Neural crest cell (in vitro differentiated cells): ENCODE measurements at regions not wholly inside any gene's neighbourhood (a gene's known extent, or its start where the extent isn't known, plus 50 kb on each side); places are given as distances from the start of the nearest gene placed in this dataset.
"Not testable (repeated sequence)": the region's sequence is repeated elsewhere in the genome, so short reads cannot be mapped to it uniquely, and the experiment has no call there.

Experiments
- DNase-seq: peaks from one replicate; pipeline ENCODE4 v3.0.0; 2021; ENCODE audit warnings: low read depth, mixed read lengths, low spot score
- H3K27ac Mint-ChIP-seq: one replicate; pipeline ENCODE4 v1.8.0; 2021; ENCODE audit warnings: mild to moderate bottlenecking, mixed read lengths; ENCODE audit not compliant: unreplicated experiment
- H3K27me3 Mint-ChIP-seq: 2 replicates; pipeline ENCODE4 v1.8.0; 2021; ENCODE audit warnings: low read depth, mild to moderate bottlenecking, mixed read lengths
- H3K36me3 Mint-ChIP-seq: 2 replicates; pipeline ENCODE4 v1.8.0; 2021; ENCODE audit warnings: low read depth, mild to moderate bottlenecking, mixed read lengths
- H3K4me1 Mint-ChIP-seq: 2 replicates; pipeline ENCODE4 v1.8.0; 2021; ENCODE audit warnings: mixed read lengths
- H3K4me3 Mint-ChIP-seq: one replicate; pipeline ENCODE4 v1.8.0; 2021; ENCODE audit warnings: mild to moderate bottlenecking, mixed read lengths
- H3K9me3 Mint-ChIP-seq: 2 replicates; pipeline ENCODE4 v1.8.0; 2021; ENCODE audit warnings: mixed read lengths
- TF ChIP-seq, protein P1 (sequence below): fragments of 200-600 bp; sonication (generic); conservative IDR thresholded peaks from 2 replicates; pipeline ENCODE4 v1.5.0; 2021; ENCODE audit warnings: antibody characterized with exemption, mild to moderate bottlenecking

DNA sequence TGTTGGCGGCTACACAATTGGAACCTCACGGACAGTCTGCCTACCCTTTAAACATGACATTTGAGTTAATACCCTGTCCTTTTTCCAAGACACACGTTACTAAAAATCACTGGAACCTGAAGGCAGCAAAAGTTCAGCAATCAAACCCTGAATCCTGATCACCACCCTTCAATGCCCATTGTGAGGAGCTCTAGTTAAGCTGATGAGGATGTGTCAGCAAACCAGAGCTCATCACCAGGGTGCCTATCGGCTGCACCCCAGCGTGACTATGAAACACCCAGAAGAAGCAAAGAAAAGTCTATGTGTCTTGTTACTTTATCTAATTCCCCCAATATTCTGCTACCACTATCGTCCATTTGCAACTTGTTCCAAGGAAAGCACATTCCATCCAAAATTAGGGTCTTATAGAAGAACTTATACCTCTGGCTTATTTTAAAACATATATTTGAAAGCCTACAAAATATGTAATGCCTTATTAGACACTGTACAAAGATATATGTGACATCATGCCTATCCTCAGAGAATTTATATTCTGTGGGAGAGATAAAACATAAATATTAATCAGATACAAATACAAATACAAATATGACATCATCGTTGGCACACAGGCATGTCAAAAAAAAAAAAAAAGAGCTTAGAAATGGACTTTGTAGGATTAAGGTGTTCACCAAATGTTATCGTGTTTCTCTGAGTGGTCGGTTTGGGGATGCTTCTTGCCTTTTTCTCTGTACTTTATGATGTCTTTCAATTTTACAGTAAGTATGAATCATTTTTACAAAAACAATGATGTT lies 219.7 kb upstream of the SETMAR start:
- peaks cover 5% of the 10 kb centered on the region for H3K27me3 Mint-ChIP-seq
- H3K27ac Mint-ChIP-seq: no peak overlapping the region
- H3K4me3 Mint-ChIP-seq: no peak overlapping the region
- no peaks in the 10 kb centered on the region for H3K4me1 Mint-ChIP-seq
- TF ChIP-seq, protein P1, sequence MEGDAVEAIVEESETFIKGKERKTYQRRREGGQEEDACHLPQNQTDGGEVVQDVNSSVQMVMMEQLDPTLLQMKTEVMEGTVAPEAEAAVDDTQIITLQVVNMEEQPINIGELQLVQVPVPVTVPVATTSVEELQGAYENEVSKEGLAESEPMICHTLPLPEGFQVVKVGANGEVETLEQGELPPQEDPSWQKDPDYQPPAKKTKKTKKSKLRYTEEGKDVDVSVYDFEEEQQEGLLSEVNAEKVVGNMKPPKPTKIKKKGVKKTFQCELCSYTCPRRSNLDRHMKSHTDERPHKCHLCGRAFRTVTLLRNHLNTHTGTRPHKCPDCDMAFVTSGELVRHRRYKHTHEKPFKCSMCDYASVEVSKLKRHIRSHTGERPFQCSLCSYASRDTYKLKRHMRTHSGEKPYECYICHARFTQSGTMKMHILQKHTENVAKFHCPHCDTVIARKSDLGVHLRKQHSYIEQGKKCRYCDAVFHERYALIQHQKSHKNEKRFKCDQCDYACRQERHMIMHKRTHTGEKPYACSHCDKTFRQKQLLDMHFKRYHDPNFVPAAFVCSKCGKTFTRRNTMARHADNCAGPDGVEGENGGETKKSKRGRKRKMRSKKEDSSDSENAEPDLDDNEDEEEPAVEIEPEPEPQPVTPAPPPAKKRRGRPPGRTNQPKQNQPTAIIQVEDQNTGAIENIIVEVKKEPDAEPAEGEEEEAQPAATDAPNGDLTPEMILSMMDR: no peak
- no peaks in the 10 kb centered on the region for H3K36me3 Mint-ChIP-seq
- no peak for DNase-seq
- H3K9me3 Mint-ChIP-seq: no peaks in the 10 kb centered on the region

DNA sequence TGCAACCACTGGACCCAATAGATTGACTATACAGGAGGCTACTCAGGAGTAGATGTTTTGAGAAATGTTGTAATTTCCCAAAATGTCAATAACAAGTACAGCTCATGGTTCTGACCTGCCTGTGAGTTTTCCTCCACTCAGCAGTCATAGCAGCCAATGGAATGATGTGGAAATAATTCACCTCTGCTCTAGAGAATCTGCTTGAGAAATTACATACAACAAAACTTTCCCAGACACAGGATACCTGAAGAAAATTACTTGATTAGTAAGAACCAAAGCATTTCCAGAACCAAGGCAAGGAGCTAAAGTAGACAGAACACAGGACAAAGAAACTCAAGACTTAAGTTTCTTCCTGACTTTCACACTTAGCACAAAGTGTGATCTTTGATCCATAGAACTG lies 218.9 kb upstream of the SETMAR start:
- no peaks in the 10 kb centered on the region for H3K9me3 Mint-ChIP-seq
- TF ChIP-seq, protein P1: no peak

DNA sequence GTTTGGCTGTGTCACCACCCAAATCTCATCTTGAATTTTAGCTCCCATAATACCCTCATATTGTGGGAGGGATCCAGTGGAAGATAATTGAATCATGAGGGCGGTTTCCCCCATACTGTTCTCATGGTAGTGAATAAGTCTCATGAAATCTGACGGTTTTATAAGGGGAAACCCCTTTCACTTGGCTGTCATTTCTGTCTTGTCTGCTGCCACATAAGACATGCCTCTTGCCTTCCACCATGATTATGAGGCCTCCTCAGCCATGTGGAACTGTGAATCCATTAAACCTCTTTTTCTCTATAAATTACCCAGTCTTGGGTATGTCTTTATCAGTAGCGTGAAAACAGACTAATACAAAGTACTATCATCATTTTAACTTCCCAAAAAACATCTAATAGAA lies 216.5 kb upstream of the SETMAR start:
- H3K4me1 Mint-ChIP-seq, H3K27ac Mint-ChIP-seq, H3K4me3 Mint-ChIP-seq, H3K36me3 Mint-ChIP-seq, DNase-seq, H3K27me3 Mint-ChIP-seq, H3K9me3 Mint-ChIP-seq: not testable (repeated sequence)

More for the DNA sequence above, 218.9 kb upstream of the SETMAR start:
- no peak overlapping the region for H3K4me3 Mint-ChIP-seq
- DNase-seq: no peak
- H3K27me3 Mint-ChIP-seq: peaks cover 5% of the 10 kb centered on the region
- no peaks in the 10 kb centered on the region for H3K4me1 Mint-ChIP-seq
- no peaks in the 10 kb centered on the region for H3K36me3 Mint-ChIP-seq
- H3K27ac Mint-ChIP-seq: no peak overlapping the region

DNA sequence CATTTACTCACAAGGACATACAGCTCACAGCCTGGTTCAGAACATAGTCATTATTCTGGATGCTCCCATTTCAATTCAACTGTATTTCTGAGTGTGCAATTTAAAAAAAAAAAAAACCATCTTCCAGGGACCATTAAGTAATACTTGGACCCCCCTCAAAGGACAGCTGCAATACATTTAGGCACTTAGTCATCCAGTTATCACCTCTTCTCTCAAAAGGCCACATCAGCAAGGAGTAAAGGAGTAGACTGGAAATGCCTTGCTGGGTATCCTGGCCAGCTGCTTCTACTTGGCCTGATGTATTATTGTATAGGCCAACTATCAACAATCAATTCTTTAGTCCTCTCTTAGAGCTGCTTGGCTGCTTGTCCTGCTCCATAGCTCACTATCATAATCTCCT lies 211.4 kb upstream of the SETMAR start:
- Mint-ChIP-seq H3K9me3 (no peaks in the 10 kb centered on the region), H3K27me3 (no peaks in the 10 kb centered on the region), H3K4me1 (no peaks in the 10 kb centered on the region), H3K27ac (no peak overlapping the region), H3K4me3 (no peak overlapping the region), H3K36me3 (no peaks in the 10 kb centered on the region)
- TF ChIP-seq, protein P1: no peak
- no peak for DNase-seq

DNA sequence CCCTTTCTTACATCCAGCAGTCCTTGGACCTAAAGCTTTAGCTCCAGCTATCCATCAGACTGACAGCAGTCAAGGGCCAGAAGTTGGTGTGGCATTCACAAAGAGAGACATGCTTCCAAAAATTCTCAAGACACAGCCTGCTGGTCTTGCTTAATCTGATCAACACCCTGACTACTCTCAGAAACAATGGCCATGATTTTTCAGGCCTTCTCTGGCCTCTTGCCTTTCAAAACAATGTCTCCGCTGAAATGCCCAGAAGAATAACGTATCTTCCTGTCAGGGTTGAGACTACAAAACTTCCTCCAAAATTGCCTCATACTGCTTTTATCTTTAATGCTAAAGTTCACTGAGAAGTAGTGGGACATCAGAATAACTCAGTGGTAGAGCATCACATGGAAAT lies 205.4 kb upstream of the SETMAR start:
- Mint-ChIP-seq H3K36me3 (no peaks in the 10 kb centered on the region), H3K4me3 (no peak overlapping the region), H3K27ac (no peak overlapping the region), H3K4me1 (no peaks in the 10 kb centered on the region), H3K9me3 (peaks cover 5% of the 10 kb centered on the region), H3K27me3 (no peaks in the 10 kb centered on the region)
- DNase-seq: no peak
- TF ChIP-seq, protein P1: no peak

DNA sequence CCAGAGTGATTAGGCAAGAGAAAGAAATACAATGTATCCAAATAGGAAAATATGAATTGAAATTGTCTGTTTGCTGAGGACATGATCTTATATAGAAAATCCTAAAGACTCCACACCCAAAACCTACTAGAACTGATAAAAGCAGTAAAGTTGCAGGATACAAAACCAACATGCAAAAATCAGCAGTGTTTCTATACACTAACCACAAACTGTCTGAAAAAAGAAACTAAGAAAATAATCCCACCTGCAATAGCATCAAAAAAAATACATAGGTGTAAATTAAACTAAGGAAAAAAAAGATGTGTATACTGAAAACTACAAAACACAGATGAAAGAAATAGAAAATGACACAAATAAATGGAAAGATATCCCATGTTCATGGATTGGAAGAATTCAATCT lies 203.6 kb upstream of the SETMAR start:
- Mint-ChIP-seq H3K36me3 (no peaks in the 10 kb centered on the region), H3K27ac (no peak overlapping the region), H3K4me1 (no peaks in the 10 kb centered on the region), H3K27me3 (no peaks in the 10 kb centered on the region), H3K9me3 (peaks cover 5% of the 10 kb centered on the region), H3K4me3 (no peak overlapping the region)
- TF ChIP-seq, protein P1: no peak
- DNase-seq: no peak
